NCI-H226 (cell line): ENCODE measurements at regions not wholly inside any gene's neighbourhood (a gene's known extent, or its start where the extent isn't known, plus 50 kb on each side); places are given as distances from the start of the nearest gene placed in this dataset.
"Not testable (repeated sequence)": the region's sequence is repeated elsewhere in the genome, so short reads cannot be mapped to it uniquely, and the experiment has no call there.

ENCODE experiments used
- DNase-seq: peaks from one replicate; pipeline ENCODE4 v3.0.0-alpha.2; 2015

- DNase-seq, result no peak
Observed at GRCh38 chr11:44388828-44389657, 79.1 kb upstream of the ALX4 start.

- no peak for DNase-seq
Observed at GRCh38 chr11:44389963-44390605, 80.1 kb upstream of the ALX4 start.

DNA sequence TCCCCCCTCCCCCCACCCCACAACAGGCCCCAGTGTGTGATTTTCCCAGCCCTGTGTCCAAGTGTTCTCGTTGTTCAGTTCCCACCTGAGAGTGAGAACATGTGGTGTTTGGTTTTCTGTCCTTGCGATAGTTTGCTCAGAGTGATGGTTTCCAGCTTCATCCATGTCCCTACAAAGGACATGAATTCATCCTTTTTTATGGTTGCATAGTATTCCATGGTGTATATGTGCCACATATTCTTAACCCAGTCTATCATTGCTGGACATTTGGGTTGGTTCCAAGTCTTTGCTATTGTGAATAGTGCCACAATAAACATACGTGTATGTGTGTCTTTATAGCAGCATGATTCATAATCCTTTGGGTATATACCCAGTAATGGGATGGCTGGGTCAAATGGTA is 81.1 kb upstream of the ALX4 start:
- not testable (repeated sequence) for DNase-seq

- DNase-seq, result not testable (repeated sequence)
Observed at GRCh38 chr11:44396746-44397145, 86.8 kb upstream of the ALX4 start.

DNA sequence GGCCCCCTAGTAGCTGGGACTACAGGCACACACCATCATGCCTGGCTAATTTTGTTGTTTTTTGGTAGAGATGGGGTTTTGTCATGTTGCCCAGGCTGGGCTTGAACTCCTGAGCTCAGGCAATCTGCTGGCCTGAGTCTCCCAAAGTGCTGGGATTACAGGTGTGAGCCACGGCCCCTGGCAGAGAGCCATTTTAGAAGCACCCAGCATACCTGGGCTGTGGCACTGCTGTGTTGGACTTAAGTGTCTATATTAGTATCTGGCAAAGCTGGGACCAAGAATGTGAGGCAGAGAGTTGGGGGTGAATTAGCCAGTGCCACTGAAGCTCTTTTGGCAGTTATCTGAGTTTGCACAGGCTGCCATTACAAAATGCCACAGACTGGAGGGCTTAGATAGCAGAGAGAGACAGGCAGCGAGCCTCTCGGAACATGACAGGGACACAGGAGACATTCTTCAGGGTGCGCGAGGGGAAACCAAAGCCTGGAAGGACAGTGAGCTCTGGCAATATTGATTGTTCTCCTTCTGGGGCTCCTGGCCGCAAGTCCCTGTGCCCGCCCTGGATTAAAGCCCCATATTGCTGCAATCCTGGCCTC is 87.7 kb upstream of the ALX4 start:
- no peak for DNase-seq

DNA sequence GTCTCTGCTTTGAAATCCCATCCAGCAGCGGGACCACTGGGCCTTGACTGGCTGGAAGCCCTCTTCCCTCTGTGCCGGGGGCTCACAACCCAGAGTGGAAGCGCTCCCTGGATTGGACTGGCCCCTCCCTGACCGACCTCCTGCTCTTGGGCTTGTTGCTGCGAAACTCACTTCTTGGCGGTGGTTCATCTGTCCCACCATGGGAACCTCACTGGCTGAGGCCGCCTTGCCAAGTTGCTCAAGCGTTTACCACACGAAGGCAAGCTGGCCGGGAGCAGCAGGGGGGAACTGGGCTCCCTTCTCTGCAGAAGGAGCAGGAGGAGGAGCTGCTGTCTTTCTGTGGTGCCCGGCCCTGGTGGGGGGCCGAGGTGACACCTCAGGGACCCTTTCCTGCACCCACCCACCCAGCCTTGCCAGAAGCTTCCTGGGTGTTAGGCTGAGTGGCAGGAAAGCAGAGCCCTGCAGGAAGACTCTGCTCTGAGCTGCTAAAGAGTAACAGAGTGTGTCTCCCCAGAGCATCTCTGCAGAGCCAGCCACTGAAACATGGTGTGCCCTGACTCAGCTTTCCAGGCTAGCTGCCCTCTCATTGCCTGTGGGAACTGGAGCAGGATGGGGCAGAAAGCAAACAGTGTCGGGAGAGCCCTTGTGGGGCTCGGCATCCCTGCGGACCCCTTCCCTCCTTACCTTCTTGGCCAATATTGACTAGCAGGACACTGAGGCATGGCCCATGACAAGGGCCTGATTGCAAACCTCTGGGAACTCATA is 88.5 kb upstream of the ALX4 start:
- DNase-seq, result no peak

DNA sequence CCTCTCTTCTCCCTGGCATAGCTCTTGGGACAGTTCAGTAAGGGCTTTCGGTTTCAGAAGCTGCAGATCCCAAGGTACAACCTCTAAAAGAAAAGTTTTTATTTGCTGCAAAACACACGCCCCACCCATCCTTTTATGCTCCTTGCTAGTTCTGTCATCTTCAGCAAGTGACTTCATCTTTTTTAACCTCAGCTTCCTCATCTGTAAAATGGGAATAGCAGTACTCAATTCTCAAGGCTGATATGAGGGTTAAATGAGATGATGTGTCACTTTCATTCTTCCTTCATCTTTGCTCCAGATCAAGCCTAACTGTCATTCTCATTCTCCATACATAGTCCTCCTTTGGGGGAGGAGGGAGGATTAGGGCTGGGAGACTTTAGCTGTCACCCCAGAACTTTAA is 90.0 kb upstream of the ALX4 start:
- no peak for DNase-seq

DNA sequence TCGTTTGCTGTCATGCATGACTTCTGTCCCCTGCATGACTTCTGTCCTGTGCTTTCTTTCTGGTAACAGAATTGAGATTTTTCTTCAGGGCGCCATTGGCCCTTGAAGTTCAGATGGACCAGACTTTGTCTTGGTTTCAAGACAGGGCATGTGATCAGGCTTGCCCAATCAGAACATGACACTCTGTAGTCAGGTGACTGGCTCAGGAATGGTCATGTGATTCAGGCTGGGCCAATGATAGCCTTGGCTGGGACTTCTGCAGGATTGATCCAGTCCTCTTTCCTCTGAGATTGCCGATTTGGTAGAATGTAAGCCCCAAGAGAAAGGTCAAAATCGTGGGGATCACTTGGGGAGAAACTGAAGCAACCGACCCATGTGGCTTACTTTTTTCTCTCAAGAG is 90.5 kb upstream of the ALX4 start:
- no peak for DNase-seq

GRCh38 chr11:44402466-44403075 is 92.6 kb upstream of the ALX4 start:
- DNase-seq, result no peak

- no peak for DNase-seq
Observed at GRCh38 chr11:44403176-44403575, 93.2 kb upstream of the ALX4 start.

- DNase-seq, result no peak
Observed at GRCh38 chr11:44403587-44404273, 93.8 kb upstream of the ALX4 start.

DNA sequence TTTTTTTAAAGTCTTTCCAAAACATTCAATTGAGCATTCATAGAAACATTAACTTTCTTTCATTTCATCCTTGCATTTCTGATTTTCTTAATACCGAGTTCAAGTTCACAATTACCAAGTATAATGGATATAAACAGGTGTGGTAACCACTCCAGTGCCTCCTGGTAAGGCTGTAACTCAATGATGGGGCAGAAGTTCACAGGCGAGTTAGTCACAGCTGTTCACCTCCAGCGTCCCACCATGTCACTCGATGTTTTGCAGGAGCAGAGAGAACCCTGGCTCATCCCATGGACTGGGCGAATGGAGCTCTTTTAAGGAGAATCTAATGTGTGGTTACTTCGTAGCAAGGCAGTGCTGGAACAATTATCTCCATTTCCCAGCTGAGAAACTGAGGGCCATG is 94.4 kb upstream of the ALX4 start:
- no peak for DNase-seq

GRCh38 chr11:44404736-44405395 is 94.9 kb upstream of the ALX4 start:
- DNase-seq, result no peak

- no peak for DNase-seq
Observed at GRCh38 chr11:44407211-44407996, 97.5 kb upstream of the ALX4 start.

DNA sequence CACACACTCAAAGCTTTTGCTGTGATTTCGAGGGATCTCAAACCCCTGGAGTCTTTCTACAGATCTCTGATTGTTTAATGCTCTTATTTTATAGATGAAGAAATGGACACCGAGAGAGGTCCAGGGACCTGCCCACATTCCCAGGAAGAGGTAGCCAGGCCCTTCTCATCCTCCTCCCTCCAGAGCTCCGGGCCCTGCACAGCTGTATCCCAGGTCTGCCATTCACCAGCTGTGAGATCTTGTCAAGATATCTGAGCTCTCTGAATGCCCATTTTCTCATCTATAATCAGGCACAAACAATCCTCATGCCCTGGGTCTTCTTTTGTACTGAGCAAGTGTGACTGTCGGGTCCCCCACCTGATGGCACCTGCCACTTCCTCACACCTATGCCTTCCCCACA is 98.2 kb upstream of the ALX4 start:
- no peak for DNase-seq

DNA sequence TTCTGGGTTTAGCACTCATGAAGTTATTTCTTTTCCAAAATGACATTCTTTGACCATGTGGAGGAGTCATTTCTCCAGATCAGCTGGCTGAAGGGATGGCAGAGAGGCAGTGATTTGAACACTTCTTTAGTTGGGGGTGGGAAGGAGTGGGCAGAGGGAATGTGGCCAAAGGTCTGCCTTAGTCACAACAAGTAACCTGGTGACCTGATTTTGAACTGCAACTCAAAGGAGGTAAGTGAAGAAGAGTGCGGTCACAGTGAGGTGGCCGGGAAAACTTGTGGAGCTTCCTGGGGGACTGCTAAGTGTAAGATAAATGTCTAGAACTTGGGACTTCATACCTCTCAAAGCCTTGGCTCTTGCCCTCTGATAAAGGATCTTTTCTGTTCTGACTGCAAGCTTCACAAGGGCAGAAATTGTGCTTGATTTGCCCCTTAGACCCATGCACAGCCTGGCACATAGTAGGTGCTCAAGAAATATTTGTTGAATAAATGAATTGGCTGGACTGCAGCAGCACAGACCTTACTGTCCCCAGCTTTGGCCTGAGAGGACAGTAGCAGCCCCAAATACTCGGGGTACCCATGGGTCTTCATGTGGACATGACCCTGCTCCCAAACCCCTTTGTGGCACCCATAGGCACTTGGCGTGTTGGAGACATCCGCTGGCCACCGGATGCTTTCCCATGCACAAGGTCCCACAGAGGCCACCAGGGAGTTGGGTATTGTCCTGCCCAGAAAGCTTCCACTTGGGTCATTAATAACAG is 99.0 kb upstream of the ALX4 start:
- DNase-seq, result no peak

GRCh38 chr11:44409558-44410236 is 99.8 kb upstream of the ALX4 start:
- DNase-seq, result no peak

- peak; percentile 9 for DNase-seq
Observed at GRCh38 chr11:44416776-44417175, 106.8 kb upstream of the ALX4 start.

- DNase-seq, result no peak
Observed at GRCh38 chr11:44417731-44418455, 108.0 kb upstream of the ALX4 start.
